ENCODE measurements at regions not wholly inside any gene's neighbourhood (a gene's known extent, or its start where the extent isn't known, plus 50 kb on each side); places are given as distances from the start of the nearest gene placed in this dataset.

- Mint-ChIP-seq H3K4me1 (peaks cover 11% of the 10 kb centered on the region), H3K27ac (no peak overlapping the region), H3K9me3 (peaks cover 54% of the 10 kb centered on the region), H3K4me3 (no peak overlapping the region), H3K36me3 (peaks cover 37% of the 10 kb centered on the region), H3K27me3 (ENCODE audit: low read depth) (peaks cover 7% of the 10 kb centered on the region)
- POLR2A ChIA-PET = no interaction called here
- CTCF ChIA-PET = no interaction called here
- no peak for ATAC-seq
- TF ChIP-seq ZNF416 (CRISPR knock-in tag; IDR thresholded peaks at IDR 0.05) = no peak
- no peak for TF ChIP-seq ZNF232 (CRISPR knock-in tag; IDR thresholded peaks at IDR 0.05)
- DNase-seq (ENCODE audit: low spot score) = no peak
Measured at GRCh38 chr1:38279148-38279547, 232.6 kb upstream of the POU3F1 start.

- Mint-ChIP-seq H3K27ac (no peak overlapping the region), H3K27me3 (ENCODE audit: low read depth) (peaks cover 7% of the 10 kb centered on the region), H3K36me3 (peaks cover 38% of the 10 kb centered on the region), H3K4me3 (no peak overlapping the region), H3K4me1 (peaks cover 20% of the 10 kb centered on the region), H3K9me3 (peaks cover 54% of the 10 kb centered on the region)
- ATAC-seq (no peak), DNase-seq (ENCODE audit: low spot score) (no peak)
- POLR2A ChIA-PET = no interaction called here
- CTCF ChIA-PET = no interaction called here
- TF ChIP-seq CTCF (IDR thresholded peaks at IDR 0.05) (no peak), HMGXB4 (CRISPR knock-in tag; IDR thresholded peaks at IDR 0.05) (no peak), ESRRA (CRISPR knock-in tag; IDR thresholded peaks at IDR 0.05; ENCODE audit: borderline replicate concordance) (no peak), E2F4 (CRISPR knock-in tag; IDR thresholded peaks at IDR 0.05; ENCODE audit: borderline replicate concordance, low read depth) (no peak), TP53 (CRISPR knock-in tag; IDR thresholded peaks at IDR 0.05) (no peak), NR3C1 (CRISPR knock-in tag; conservative IDR thresholded peaks at IDR 0.05; ENCODE audit: low read depth) (no peak), TEAD1 (CRISPR knock-in tag; IDR thresholded peaks at IDR 0.05) (no peak), ZNF317 (CRISPR knock-in tag; IDR thresholded peaks at IDR 0.05; ENCODE audit: borderline replicate concordance, low read depth) (no peak), JAZF1 (CRISPR knock-in tag; IDR thresholded peaks at IDR 0.05) (no peak), ELF4 (CRISPR knock-in tag; IDR thresholded peaks at IDR 0.05; ENCODE audit: low read depth) (no peak), ETV6 (CRISPR knock-in tag; IDR thresholded peaks at IDR 0.05) (no peak), ZNF121 (CRISPR knock-in tag; IDR thresholded peaks at IDR 0.05) (no peak), GABPB1 (CRISPR knock-in tag; IDR thresholded peaks at IDR 0.05) (no peak), E2F5 (CRISPR knock-in tag; IDR thresholded peaks at IDR 0.05) (no peak)
Measured at GRCh38 chr1:38277646-38278045, 231.1 kb upstream of the POU3F1 start.

GRCh38 chr1:38275960-38276359 lies 229.4 kb upstream of the POU3F1 start:
- H3K9me3 Mint-ChIP-seq = peaks cover 44% of the 10 kb centered on the region
- H3K36me3 Mint-ChIP-seq = peaks cover 38% of the 10 kb centered on the region
- ATAC-seq (no peak), DNase-seq (ENCODE audit: low spot score) (no peak)
- H3K4me1 Mint-ChIP-seq = peaks cover 37% of the 10 kb centered on the region
- H3K27me3 Mint-ChIP-seq (ENCODE audit: low read depth) = peaks cover 7% of the 10 kb centered on the region
- CTCF ChIA-PET = interaction anchor here (0.5 kb wide), 1 partner anchor 246 kb away, joined by 3 read pairs; no protein-coding TSS in a partner anchor
- POLR2A ChIA-PET = no interaction called here
- no peak overlapping the region for H3K4me3 Mint-ChIP-seq
- no peak overlapping the region for H3K27ac Mint-ChIP-seq
- no peak for TF ChIP-seq ZNF425 (CRISPR knock-in tag; conservative IDR thresholded peaks at IDR 0.05)
- TF ChIP-seq NFE2L1 (CRISPR knock-in tag; IDR thresholded peaks at IDR 0.05) = no peak
- TF ChIP-seq ZNF263 (CRISPR knock-in tag; IDR thresholded peaks at IDR 0.05; ENCODE audit: low read depth) = no peak
- no peak for TF ChIP-seq MXD4 (CRISPR knock-in tag; IDR thresholded peaks at IDR 0.05; ENCODE audit: borderline replicate concordance)
- TF ChIP-seq ARID4B (CRISPR knock-in tag; IDR thresholded peaks at IDR 0.05; ENCODE audit: borderline replicate concordance) = no peak
- no peak for TF ChIP-seq NR3C1 (CRISPR knock-in tag; conservative IDR thresholded peaks at IDR 0.05; ENCODE audit: low read depth)
- TF ChIP-seq TEAD1 (CRISPR knock-in tag; IDR thresholded peaks at IDR 0.05) = no peak
- TF ChIP-seq SOX15 (CRISPR knock-in tag; IDR thresholded peaks at IDR 0.05) = no peak
- TF ChIP-seq ZNF121 (CRISPR knock-in tag; IDR thresholded peaks at IDR 0.05) = no peak

All from WTC11 (cell line).